Neural cell (in vitro differentiated cells): ENCODE measurements at regions not wholly inside any gene's neighbourhood (a gene's known extent, or its start where the extent isn't known, plus 50 kb on each side); places are given as distances from the start of the nearest gene placed in this dataset.

ENCODE experiments used
- H2AFZ ChIP-seq: fragments of 200-600, 300-800 bp; sonication (generic), shearing (Covaris generic); 2 replicates; pipeline ENCODE4 v1.6.0; 2014; ENCODE audit warnings: low read depth, mild to moderate bottlenecking, antibody characterized with exemption, low read length, moderate library complexity
- H3F3A ChIP-seq: fragments of 200-600 bp; shearing (Covaris generic); 2 replicates; pipeline ENCODE4 v1.6.1; 2016; ENCODE audit warnings: mild to moderate bottlenecking, moderate library complexity, mixed read lengths, antibody characterized with exemption, low read length; ENCODE audit not compliant: insufficient read depth, poor library complexity, severe bottlenecking
- H3K27ac ChIP-seq: fragments of 200-600, 300-800 bp; sonication (generic), shearing (Covaris generic); 2 replicates; pipeline ENCODE4 v1.5.1; 2014; ENCODE audit warnings: mild to moderate bottlenecking, low read length, moderate library complexity
- H3K27me3 ChIP-seq: fragments of 300-800, 200-600 bp; sonication (generic), shearing (Covaris generic); 2 replicates; pipeline ENCODE4 v1.6.0; 2014; ENCODE audit warnings: mild to moderate bottlenecking, low read depth, low read length, moderate library complexity; ENCODE audit not compliant: insufficient read depth
- H3K36me3 ChIP-seq: fragments of 300-800, 200-600 bp; sonication (generic), shearing (Covaris generic); 2 replicates; pipeline ENCODE4 v1.5.1; 2014; ENCODE audit warnings: mild to moderate bottlenecking, antibody characterized with exemption, low read length, moderate library complexity; ENCODE audit not compliant: insufficient read depth
- H3K4me2 ChIP-seq: fragments of 300-800, 200-600 bp; sonication (generic), shearing (Covaris generic); 2 replicates; pipeline ENCODE4 v1.6.0; 2014; ENCODE audit warnings: mild to moderate bottlenecking, low read length
- H3K4me3 ChIP-seq: fragments of 300-800, 200-600 bp; sonication (generic), shearing (Covaris generic); 2 replicates; pipeline ENCODE4 v1.5.1; 2014; ENCODE audit warnings: mild to moderate bottlenecking, low read length, moderate library complexity
- H3K79me2 ChIP-seq: fragments of 200-600 bp; shearing (Covaris generic); replicated peaks from 2 replicates; pipeline ENCODE4 v1.6.0; 2014; ENCODE audit warnings: mild to moderate bottlenecking, low read length, moderate library complexity; ENCODE audit not compliant: insufficient read depth
- H3K9ac ChIP-seq: fragments of 300-800, 200-600 bp; sonication (generic), shearing (Covaris generic); 2 replicates; pipeline ENCODE4 v1.6.1; 2016; ENCODE audit warnings: mild to moderate bottlenecking, low read length, mixed read lengths
- H3K9me2 ChIP-seq: fragments of 200-600 bp; shearing (Covaris generic); 2 replicates; pipeline ENCODE4 v1.6.1; 2016; ENCODE audit warnings: mild to moderate bottlenecking, low read length, mixed read lengths; ENCODE audit not compliant: insufficient read depth
- H3K9me3 ChIP-seq: fragments of 200-600, 300-800 bp; sonication (generic), shearing (Covaris generic); 2 replicates; pipeline ENCODE4 v1.6.1; 2016; ENCODE audit warnings: mild to moderate bottlenecking, mixed run types, low read length, moderate library complexity, mixed read lengths
- H4K20me1 ChIP-seq: fragments of 200-600 bp; shearing (Covaris generic); 2 replicates; pipeline ENCODE4 v1.6.1; 2016; ENCODE audit warnings: mild to moderate bottlenecking, mixed run types; ENCODE audit not compliant: insufficient read depth
- POLR2AphosphoS5 ChIP-seq: IDR thresholded peaks from 2 replicates; pipeline ENCODE4 v1.6.1; 2012
- TF ChIP-seq, protein P1 (sequence below): IDR thresholded peaks from 2 replicates; pipeline ENCODE4 v1.6.1; 2012; ENCODE audit warnings: borderline replicate concordance

DNA sequence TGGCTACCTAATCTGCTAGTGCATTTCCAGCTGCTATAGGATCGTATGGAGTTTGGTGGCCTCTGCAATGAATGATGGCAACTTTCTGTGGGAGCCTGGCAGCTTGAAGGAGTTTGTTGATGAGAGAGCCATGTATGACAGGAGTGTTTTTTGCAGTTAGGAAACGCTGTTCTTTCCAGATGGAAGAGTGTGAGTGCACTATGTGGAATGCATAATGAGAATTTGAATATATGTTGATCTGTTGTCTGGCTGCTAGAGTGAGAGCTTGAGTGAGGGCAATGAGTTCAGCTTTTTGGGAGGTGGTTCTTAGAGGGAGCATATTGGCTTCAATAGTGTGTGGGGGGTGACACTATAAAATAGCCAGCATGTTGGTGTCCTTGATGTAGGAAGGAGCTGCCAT, 51.0 kb upstream of the APOBEC4 start:
- no peak overlapping the region for H3K4me3 ChIP-seq
- H3K27me3 ChIP-seq: no peaks in the 10 kb centered on the region
- H2AFZ ChIP-seq: no peak overlapping the region
- TF ChIP-seq POLR2AphosphoS5: no peak
- TF ChIP-seq, protein P1, sequence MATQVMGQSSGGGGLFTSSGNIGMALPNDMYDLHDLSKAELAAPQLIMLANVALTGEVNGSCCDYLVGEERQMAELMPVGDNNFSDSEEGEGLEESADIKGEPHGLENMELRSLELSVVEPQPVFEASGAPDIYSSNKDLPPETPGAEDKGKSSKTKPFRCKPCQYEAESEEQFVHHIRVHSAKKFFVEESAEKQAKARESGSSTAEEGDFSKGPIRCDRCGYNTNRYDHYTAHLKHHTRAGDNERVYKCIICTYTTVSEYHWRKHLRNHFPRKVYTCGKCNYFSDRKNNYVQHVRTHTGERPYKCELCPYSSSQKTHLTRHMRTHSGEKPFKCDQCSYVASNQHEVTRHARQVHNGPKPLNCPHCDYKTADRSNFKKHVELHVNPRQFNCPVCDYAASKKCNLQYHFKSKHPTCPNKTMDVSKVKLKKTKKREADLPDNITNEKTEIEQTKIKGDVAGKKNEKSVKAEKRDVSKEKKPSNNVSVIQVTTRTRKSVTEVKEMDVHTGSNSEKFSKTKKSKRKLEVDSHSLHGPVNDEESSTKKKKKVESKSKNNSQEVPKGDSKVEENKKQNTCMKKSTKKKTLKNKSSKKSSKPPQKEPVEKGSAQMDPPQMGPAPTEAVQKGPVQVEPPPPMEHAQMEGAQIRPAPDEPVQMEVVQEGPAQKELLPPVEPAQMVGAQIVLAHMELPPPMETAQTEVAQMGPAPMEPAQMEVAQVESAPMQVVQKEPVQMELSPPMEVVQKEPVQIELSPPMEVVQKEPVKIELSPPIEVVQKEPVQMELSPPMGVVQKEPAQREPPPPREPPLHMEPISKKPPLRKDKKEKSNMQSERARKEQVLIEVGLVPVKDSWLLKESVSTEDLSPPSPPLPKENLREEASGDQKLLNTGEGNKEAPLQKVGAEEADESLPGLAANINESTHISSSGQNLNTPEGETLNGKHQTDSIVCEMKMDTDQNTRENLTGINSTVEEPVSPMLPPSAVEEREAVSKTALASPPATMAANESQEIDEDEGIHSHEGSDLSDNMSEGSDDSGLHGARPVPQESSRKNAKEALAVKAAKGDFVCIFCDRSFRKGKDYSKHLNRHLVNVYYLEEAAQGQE: no peak
- H3K9ac ChIP-seq: no peak overlapping the region
- no peak overlapping the region for H3K27ac ChIP-seq
- no peaks in the 10 kb centered on the region for H3F3A ChIP-seq
- no peaks in the 10 kb centered on the region for H3K36me3 ChIP-seq
- H3K79me2 ChIP-seq: no peaks in the 10 kb centered on the region
- no peaks in the 10 kb centered on the region for H3K9me3 ChIP-seq
- H3K4me2 ChIP-seq: no peak overlapping the region
- H4K20me1 ChIP-seq: no peaks in the 10 kb centered on the region
- H3K9me2 ChIP-seq: no peaks in the 10 kb centered on the region
